WERI-Rb-1 (cell line): ENCODE measurements at regions not wholly inside any gene's neighbourhood (a gene's known extent, or its start where the extent isn't known, plus 50 kb on each side); places are given as distances from the start of the nearest gene placed in this dataset.

Experiments used
- DNase-seq: peaks from one replicate; pipeline ENCODE4 v3.0.0-alpha.2; 2020
- H3K27ac ChIP-seq: fragments of 250-450 bp; sonication (Bioruptor Pico); 2 replicates; pipeline ENCODE4 v1.5.1; 2020; ENCODE audit warnings: mild to moderate bottlenecking, moderate library complexity
- H3K27me3 ChIP-seq: fragments of 250-450 bp; sonication (Bioruptor Pico); 2 replicates; pipeline ENCODE4 v1.5.1; 2021; ENCODE audit warnings: mild to moderate bottlenecking, low read depth, moderate library complexity; ENCODE audit not compliant: insufficient read depth, severe bottlenecking
- H3K36me3 ChIP-seq: fragments of 250-450 bp; sonication (Bioruptor Pico); 2 replicates; pipeline ENCODE4 v1.5.1; 2020; ENCODE audit warnings: mild to moderate bottlenecking, moderate library complexity
- H3K4me3 ChIP-seq: 2 replicates; pipeline ENCODE4 v1.5.1; 2011; ENCODE audit warnings: low read depth, mild to moderate bottlenecking, control low read depth, low read length
- H3K9me3 ChIP-seq: fragments of 250-450 bp; sonication (Bioruptor Pico); 2 replicates; pipeline ENCODE4 v1.5.1; 2021; ENCODE audit warnings: mild to moderate bottlenecking, moderate library complexity; ENCODE audit not compliant: severe bottlenecking
- TF ChIP-seq, protein P1 (sequence below): IDR thresholded peaks from 2 replicates; pipeline ENCODE4 v1.5.1; 2011; ENCODE audit warnings: low read depth, mild to moderate bottlenecking, control low read depth, inconsistent platforms, low read length

DNA sequence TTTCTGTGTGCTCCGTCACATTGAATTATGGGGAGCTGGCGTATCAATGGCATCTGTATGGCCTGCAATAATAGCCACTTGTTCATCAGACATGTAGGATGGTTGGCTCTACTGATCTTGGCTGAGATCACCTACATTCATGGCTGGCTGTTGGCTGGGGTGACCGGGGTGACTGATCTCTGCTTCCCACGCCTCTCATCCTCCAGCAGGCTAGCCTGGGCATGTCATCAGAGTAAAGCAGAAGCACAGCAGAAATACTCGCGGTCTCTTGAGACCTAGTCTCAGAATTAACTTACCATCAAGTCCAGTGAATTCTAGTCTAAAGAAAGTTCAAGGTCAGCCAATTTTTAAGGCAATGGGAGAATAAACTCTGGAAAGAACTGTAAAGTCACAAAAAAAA is 257.7 kb upstream of the GLI3 start:
- H3K9me3 ChIP-seq, result no peaks in the 10 kb centered on the region
- no peak overlapping the region for H3K4me3 ChIP-seq
- H3K27ac ChIP-seq, result no peak overlapping the region
- H3K27me3 ChIP-seq, result no peaks in the 10 kb centered on the region
- TF ChIP-seq, protein P1, sequence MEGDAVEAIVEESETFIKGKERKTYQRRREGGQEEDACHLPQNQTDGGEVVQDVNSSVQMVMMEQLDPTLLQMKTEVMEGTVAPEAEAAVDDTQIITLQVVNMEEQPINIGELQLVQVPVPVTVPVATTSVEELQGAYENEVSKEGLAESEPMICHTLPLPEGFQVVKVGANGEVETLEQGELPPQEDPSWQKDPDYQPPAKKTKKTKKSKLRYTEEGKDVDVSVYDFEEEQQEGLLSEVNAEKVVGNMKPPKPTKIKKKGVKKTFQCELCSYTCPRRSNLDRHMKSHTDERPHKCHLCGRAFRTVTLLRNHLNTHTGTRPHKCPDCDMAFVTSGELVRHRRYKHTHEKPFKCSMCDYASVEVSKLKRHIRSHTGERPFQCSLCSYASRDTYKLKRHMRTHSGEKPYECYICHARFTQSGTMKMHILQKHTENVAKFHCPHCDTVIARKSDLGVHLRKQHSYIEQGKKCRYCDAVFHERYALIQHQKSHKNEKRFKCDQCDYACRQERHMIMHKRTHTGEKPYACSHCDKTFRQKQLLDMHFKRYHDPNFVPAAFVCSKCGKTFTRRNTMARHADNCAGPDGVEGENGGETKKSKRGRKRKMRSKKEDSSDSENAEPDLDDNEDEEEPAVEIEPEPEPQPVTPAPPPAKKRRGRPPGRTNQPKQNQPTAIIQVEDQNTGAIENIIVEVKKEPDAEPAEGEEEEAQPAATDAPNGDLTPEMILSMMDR, result no peak
- peak; percentile 16 for DNase-seq
- H3K36me3 ChIP-seq, result no peaks in the 10 kb centered on the region

- TF ChIP-seq, protein P1, result no peak
- H3K4me3 ChIP-seq, result no peak overlapping the region
- no peaks in the 10 kb centered on the region for H3K27me3 ChIP-seq
- H3K36me3 ChIP-seq, result no peaks in the 10 kb centered on the region
- no peaks in the 10 kb centered on the region for H3K9me3 ChIP-seq
- no peak for DNase-seq
- no peak overlapping the region for H3K27ac ChIP-seq
Measured at GRCh38 chr7:42494199-42494710, 257.2 kb upstream of the GLI3 start.

- Histone ChIP-seq H3K27ac (no peak overlapping the region), H3K27me3 (no peaks in the 10 kb centered on the region), H3K4me3 (no peak overlapping the region), H3K9me3 (no peaks in the 10 kb centered on the region), H3K36me3 (no peaks in the 10 kb centered on the region)
- no peak for DNase-seq
- TF ChIP-seq, protein P1, result no peak
Measured at GRCh38 chr7:42493436-42494198, 256.6 kb upstream of the GLI3 start.

DNA sequence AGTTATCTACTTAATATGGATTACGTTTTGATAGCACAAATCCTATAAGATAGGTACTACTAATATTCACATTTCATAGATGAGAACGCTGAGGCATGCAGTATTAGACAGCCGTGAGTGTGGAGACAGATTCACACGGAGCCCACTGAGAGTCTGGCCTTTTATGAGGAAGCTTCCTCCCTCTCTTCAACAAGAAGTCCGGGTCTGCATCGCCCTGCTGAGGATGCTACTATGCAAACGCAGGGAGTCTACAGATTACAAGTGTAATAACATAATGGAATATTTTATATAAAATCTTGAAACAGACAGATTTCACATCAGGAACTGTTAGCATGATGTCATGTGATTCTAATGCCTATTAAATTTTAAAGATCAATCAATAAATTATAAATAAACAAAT is 255.9 kb upstream of the GLI3 start:
- H3K9me3 ChIP-seq, result no peaks in the 10 kb centered on the region
- no peak for DNase-seq
- H3K36me3 ChIP-seq, result no peaks in the 10 kb centered on the region
- no peak overlapping the region for H3K27ac ChIP-seq
- no peak overlapping the region for H3K4me3 ChIP-seq
- TF ChIP-seq, protein P1, result no peak
- H3K27me3 ChIP-seq, result no peaks in the 10 kb centered on the region

DNA sequence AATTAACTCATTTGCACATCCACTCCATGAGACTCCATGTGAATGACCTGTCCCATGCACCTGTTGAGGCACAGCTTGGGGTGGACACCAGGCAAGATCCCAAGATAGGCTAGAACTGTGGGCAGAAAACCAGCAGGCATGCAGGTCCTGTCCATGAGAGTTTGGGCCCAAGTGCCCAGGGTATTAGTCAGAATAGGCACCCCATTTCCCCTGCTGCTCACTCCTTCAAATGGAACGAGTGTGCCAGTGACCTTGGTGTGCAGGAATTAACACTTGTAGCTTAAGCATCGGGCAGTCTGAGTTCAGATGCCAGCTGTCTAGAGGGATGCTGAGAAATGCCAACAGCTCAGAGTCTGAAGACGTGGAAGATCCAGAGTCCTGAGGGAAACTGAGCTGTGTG is 254.1 kb upstream of the GLI3 start:
- no peak overlapping the region for H3K4me3 ChIP-seq
- no peak for DNase-seq
- no peaks in the 10 kb centered on the region for H3K9me3 ChIP-seq
- H3K36me3 ChIP-seq, result no peaks in the 10 kb centered on the region
- H3K27ac ChIP-seq, result no peak overlapping the region
- H3K27me3 ChIP-seq, result no peaks in the 10 kb centered on the region
- TF ChIP-seq, protein P1, result no peak

DNA sequence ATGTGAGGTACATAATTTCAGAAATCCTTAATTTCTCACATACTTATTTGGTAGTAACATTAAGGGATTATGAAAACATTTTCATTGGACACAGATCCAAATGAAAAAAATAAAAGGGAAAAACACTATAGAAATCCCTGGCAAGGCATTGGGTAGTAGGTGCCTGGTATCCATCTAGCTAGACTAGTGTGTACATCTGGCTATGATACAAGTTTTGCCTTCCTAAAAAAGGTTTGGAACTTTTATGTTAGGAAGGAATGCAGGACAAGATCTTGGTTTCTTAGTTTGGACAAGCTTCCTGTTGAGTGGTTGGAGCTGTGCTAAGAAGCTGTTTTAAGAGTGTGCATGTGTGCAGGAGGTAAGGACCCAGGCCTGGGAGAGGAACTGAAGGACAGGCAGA is 252.3 kb upstream of the GLI3 start:
- H3K27me3 ChIP-seq, result no peaks in the 10 kb centered on the region
- no peaks in the 10 kb centered on the region for H3K36me3 ChIP-seq
- TF ChIP-seq, protein P1, result no peak
- no peak overlapping the region for H3K27ac ChIP-seq
- no peak overlapping the region for H3K4me3 ChIP-seq
- no peaks in the 10 kb centered on the region for H3K9me3 ChIP-seq
- DNase-seq, result no peak
